ENCODE measurements at regions not wholly inside any gene's neighbourhood (a gene's known extent, or its start where the extent isn't known, plus 50 kb on each side); places are given as distances from the start of the nearest gene placed in this dataset.
"Not testable (repeated sequence)": the region's sequence is repeated elsewhere in the genome, so short reads cannot be mapped to it uniquely, and the experiment has no call there.

DNA sequence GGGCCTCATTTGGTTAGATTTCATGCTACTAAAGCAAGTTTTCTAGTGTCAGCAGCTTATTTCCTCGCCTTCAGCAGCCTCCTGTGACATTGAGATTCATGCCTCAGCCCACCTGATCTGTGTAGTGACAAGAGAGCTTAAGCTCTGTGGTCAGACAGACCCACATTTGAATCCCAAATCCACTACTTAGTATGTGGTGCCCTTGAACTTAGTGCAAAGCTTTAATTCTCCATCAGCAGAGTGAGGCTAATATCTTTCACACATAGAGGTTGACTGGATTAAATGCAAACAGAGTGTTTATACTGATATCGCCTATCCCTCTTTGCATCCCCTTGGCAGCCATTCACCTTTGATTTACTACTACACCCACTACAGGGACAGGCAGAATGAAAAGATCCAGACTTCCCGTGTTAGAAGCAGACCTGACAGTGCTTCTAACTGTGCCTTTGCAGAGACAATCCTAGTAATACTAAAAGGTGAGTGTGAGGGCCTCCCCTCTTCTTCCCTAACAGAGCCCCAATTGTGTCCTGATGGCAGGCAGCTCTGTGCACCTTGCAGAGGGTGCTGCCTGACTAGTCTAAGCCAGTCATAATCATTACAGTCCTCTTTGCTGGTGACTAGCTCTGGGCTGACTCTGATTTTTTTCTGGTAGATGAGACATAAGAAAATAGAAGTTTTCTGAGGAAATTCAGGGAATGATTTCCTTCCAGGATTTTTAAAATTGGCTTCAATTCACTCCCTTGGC is 264.0 kb downstream of the CTH start:
- DNase-seq = peak; percentile 22

DNA sequence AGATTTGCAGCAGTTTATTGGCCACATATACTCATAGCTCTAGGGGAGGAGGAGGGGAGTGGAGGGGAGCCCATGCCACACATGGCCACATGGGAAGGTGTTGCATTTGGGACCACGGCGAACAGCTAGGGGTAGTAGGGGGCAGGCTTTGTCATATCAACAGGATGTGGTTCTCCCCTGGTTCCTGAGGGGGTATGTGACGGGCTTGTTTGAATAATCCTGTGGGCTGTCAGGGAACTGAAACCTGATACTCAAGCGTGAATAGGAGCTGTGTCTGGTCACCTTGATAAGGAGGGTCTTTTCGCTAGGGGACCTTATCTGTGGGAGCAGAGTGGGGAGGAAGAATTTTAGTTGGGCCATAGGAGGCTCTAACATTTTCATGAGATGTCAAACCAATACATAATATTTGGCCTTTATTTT is 264.7 kb downstream of the CTH start:
- peak; percentile 93 for DNase-seq

DNA sequence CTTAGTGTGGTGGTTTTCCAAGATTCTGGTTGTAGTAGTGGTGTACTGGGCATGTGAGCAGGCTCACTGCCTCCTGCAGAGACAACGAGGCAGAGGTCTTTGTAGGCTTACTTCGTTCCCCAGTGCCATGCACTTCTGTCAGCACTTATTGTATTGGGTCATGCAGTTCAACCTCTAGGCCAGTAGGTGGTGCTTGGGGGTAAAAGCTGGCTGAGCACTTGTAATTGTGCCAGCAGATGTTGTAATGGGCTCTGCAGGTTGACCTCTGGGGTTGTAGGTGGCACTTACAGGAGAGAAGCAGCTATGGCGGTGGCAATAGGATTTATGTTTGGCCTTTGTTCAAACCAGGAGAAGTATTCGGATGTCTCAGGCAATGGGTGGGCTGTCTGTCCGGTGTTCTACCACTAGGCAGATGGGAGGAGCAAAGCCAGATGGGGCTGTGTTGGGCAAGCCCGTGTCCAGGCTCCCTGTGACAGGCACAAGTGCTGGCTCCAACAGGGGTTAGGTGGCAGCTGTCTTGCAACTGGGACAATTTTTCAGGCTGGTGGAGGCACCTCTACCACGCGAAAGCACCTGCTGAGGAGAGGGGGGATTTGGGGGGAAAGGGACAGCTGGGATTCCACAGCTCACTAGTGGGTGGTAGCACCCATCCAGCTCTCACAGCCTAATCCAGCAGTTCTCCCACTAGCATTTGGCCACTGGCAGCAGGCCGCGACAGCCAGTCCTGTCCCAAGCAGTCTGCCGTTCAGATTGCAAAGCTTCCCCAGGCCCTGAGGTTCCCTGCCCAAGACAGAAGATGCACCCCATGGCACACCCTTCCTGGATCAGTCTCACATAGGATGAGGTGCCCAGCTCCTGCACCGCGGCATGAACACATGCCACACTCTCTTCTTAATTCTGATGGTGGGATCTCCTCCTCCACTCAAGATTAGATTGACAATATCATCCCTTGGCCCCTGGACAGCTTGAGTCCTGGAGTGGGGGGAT is 274.5 kb downstream of the CTH start:
- peak; percentile 88 for DNase-seq

DNA sequence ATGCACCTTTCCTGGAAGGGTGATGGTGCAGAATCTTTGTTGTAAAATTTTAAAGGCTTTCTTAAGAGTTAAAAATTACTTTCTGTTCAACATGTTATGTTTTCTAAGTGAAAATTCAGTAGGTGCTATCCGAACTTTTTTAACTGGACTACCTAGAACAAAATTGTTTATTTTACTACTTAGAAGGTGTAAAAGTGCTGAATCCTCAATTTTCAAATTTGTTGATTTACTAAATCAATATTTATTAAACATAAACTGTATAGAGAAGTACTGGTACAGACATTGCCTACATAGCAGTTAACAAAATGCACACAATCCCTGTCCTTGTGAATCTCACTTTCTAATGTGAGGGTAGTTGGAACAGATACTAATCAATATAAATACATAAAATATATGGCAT is 277.5 kb downstream of the CTH start:
- no peak for DNase-seq

DNA sequence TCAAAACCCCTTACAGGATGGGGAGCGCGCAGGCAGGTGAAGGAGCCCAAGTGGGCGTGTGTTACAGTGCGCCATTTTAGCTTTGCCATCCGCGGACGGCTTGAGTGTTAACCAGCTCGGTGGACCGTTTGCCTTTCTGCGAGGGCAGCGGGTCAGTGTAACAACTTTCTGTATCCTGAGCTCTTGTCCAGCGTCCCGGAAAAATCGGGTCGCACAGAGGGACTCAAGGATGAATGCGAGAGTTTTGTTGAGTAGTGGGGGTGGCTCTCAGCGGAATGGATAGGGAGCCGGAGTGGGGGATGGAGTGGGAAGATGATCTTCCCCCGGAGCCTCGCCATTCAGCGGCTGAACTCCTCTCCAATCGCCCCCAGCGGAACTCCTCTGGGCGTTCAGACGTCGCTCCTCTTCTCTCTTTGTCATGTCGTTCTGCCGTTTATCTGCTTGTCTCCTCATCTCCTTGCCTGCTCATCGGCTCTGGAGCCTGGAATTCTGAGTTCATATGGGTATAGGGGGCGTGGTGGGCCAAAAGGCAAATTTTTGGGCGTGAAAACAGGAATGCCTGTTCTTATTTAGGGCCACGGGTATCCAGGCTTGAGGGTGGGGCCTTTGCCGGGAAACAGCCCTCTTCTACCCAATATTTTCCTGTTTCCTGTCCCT is 295.4 kb downstream of the CTH start:
- DNase-seq = no peak

DNA sequence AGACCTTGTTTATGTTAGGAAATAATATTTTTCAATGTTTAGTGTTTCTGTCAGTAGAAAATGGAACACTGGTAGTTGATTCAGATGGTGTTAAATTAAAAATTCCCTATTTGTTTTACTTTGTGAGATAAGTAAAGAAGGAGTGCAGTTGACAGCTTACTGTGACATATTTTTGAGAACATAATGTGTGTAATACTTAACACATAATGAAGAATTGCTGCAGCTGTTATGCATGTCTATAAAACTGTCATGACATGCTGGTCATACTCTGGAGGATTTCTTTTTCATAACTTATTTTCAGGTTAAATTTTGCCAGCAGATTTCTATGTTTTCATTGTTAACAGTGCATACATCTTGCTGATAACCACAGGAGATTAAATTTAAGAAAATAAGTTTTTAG is 296.1 kb downstream of the CTH start:
- DNase-seq = no peak

DNA sequence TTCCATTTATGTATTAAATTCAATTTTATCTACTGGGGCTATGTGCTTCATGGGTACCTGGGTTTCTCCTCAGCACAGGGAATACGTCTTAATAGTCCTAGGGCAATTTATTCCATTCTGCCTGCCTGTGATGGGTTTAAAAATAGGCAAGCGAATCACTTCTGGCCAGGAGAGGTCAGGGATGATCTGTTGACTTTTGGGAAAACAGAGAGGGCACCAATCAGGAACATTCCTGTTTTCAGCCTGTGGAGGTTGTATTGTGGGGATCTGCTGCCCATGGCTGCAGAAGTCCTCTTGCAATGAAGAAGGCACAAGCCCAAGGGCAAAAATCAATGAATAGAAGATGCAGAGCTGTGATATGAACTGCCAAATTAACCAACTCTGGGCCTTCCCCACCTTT is 303.1 kb downstream of the CTH start:
- DNase-seq = no peak

DNA sequence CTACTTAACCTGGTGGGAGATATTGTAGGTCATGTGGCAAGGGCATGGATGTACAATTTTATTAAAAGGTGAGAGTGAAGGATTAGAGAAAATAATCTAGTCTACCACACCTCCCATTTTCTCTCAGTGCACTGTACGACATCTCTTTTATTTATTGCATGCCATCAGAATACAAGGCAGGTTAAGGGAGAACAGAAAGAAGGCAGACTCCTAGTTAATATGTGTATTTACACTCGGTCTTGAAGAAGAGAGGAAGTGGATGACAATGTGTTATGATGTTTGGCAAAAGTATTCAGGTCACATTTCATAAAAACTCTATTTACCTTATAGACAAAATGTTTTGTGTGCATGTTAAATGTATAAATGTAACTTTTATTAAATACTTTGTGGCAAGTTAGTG is 306.1 kb downstream of the CTH start:
- no peak for DNase-seq

DNA sequence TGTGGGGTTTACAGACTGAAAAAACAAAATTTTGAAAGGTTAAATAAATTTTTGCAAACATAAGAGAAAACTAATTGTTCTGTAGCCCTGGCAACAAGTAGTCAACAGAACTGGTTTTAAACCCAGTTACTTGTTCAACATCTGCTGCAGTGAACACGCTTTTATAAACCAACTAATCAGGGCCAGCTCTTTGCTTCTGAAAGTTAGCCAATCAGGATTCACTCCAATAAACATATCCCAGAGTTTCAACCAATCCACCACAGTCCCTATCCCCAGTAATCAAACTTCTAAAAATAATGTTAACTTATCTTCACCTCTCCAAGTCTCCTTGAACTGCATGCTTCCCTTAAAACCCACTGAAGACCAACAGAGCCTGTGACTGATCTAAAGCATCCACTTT is 306.6 kb downstream of the CTH start:
- DNase-seq = no peak

DNA sequence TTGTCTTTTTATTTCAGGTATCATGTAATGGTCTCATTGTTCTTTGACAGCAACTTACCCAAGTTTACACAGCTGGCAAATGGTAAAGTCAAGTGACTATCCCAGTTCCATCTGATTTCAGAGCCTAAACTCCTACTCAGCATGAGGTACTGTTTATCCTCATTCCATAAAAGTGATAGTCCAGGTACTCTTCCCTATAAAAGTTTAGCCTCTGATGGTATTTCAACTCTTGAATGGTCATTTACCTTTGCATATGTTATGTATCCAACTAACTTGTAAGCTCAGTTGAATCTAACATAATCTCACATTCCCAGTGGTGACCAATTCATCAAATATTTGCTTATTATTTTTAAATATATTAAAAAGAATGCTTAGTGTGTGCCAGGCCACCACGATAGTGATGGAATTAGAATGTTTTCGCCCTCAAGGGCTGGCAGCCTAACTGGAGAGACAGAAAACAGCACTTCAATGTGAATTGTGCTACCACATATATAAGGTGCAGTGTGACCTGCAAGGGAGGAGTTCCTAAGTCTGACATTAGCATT is 307.1 kb downstream of the CTH start:
- no peak for DNase-seq

DNA sequence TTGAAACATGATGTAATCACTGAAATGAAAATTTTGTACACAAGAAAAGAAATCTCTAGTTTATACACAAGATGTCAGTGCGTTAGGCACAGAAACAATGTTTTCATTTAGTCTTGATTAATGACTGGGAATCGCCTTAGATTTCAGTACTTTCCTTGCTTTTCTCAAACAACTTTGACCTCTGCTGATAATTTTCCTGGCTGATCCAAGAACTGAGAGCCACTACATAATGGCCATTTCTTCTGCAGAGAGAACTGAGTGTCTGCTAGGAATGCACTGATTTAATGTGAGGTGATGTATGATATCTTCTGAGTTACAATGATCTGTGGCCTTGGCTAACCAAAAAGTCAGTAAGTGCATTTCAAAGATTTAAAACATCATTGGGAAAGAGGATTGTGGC is 308.1 kb downstream of the CTH start:
- DNase-seq = no peak

DNA sequence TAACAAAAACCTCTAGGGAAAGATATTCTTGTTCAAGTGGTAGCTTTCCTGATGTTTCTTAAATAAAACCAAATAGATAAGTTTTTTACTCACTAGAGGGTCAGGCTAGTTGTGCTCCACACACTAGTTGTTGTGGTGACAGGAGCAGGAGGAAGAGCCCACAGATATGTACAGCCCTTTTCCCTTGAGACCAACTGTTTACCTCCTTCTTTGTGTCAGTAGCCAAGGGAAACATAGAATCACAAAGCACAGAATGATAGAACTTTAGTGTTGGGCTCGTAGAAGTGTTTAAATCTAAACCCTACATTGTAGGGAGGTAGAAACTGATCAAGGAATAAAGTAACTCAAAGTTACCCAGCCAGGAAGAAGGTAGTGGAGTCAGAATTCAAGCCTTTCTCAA is 309.0 kb downstream of the CTH start:
- no peak for DNase-seq

DNA sequence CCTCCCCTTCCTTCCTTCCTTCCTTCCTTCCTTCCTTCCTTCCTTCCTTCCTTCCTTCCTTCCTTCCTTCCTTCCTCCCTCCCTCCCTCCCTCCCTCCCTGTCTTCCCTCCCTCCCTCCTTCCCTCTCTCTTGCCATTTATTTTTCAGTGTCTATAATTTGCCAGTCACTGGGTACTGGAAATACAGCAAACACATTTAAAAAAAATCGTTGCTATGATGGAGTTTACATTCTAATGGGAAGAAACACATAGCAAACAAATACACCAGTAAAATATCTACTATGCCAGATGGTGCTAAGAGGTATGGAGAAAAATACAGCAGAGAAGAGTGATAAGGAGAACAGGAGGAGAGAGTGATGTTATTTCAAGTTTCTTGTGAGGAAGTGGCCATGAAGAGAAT is 309.5 kb downstream of the CTH start:
- DNase-seq = no peak

DNA sequence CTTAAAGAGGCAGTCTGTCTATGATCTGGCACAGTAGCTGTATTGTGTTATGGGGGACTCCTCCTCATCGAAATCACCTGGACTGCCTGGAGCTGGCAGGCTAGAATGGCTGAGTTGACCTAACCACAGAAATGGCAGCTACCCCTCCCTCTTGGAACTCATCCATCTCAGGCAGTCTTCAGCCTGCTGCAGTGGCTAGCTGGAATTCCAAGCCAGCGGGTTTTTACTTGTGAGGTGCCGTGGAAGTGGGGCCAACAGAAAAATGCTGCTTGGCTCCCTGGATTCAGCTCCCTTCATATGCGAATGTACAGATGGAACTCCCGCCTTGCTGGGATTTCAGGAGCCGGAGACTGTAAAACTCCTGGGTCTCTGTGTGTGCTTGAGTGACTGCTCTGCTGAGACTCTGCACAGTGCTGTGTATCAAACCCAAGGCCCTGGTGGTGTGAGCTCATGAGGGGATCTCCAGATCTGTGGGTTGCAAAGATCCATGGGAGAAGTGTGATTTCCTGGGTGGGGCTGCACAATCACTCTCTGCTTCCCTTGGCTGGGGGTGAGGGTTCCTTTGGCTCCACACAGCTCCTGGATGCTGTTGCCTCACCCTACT is 316.9 kb downstream of the CTH start:
- no peak for DNase-seq

DNA sequence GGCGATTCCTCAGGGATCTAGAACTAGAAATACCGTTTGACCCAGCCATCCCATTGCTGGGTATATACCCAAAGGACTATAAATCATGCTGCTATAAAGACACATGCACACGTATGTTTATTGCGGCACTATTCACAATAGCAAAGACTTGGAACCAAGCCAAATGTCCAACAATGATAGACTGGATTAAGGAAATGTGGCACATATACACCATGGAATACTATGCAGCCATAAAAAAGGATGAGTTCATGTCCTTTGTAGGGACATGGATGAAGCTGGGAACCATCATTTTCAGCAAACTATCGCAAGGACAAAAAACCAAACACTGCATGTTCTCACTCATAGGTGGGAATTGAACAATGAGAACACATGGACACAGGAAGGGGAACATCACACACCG is 311.1 kb downstream of the PTGER3 start:
- not testable (repeated sequence) for DNase-seq

DNA sequence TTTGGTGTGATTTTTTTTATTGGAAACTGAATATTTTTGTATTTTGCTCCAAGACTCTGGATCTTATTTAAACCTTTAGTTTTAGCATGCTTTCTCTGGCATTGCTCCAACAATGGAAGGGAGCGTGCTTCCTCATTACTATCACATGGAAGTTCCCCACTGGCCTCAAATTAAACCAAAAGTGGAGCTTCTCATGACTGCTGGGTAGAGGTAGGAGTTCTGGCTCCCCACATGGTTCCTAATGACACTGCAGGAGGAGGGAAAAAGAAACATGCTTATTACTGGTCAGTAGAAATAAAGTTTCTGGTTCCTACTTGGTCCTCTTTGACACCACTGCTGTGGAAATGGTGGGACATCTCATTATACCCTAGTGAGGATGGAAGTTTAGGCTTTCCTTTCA is 310.5 kb downstream of the PTGER3 start:
- DNase-seq = peak; percentile 39

DNA sequence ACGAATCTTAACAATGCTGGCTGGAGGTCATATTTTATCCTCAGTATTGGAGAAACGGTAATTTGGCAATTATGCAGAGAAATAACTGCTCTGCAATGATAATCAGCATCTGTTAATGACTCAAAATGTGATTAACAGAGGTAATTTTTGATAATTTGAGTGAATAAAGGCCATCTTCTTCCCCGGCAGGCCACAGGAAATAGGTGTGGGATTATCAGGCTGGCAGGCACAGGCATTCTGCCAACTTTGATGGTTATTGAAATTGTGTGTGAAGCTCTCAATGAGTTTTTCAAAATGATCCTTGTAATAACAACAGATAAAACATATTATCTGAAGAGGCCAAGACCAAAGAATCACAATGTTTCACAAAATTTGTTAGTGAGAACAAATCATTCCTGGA is 309.0 kb downstream of the PTGER3 start:
- peak; percentile 74 for DNase-seq

DNA sequence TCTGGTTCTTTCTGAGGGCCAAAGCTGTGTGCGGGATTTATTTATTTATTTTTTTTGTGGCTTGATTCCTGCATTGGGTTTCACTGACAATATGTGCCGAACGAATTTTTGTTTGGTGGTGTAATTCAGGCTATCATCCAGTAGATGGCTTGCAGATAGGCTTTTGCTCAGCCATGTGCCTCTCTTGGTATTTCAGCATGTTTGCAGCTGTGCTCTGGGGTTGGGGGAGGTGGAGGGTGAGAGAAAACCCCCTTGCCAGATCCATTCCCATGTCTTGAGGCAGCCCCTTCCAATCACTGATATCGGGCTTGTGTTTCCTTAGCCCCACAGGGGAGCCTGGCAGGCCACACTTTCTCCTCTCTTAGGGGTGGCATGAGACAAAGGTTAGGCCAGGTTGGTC is 302.4 kb downstream of the PTGER3 start:
- DNase-seq = peak; percentile 55

DNA sequence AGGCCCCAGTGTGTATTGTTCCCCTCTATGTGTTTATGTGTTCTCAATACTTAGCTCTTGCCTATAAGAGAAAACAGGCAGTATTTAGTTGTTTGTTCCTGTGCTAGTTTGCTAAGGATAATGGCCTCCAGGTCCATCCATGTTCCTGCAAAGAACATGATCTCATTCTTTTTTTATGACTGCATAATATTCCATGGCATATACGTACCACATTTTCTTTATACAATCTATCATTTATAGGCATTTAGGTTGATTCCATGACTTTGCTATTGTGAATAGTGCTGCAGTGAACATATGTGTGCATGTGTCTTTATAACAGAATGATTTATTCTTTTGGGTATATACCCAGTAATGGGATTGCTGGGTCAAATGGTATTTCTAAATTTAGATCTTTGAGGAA is 301.6 kb downstream of the PTGER3 start:
- DNase-seq = not testable (repeated sequence)

DNA sequence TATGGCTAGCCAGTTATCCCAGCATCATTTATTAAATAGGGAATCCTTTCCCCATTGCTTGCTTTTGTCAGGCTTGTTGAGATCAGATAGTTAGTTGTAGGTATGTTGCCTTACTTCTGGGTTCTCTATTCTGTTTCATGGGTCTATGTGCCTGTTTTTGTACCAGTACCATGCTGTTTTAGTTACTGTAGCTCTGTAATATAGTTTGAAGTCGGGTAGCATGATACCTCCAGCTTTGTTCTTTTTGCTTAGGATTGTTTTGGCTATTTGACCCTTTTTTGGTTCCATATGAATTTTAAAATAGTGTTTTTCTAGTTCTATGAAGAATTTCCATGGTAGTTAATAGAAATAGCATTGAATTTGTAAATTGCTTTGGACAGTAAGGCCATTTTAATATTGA is 300.5 kb downstream of the PTGER3 start:
- DNase-seq = not testable (repeated sequence)

DNA sequence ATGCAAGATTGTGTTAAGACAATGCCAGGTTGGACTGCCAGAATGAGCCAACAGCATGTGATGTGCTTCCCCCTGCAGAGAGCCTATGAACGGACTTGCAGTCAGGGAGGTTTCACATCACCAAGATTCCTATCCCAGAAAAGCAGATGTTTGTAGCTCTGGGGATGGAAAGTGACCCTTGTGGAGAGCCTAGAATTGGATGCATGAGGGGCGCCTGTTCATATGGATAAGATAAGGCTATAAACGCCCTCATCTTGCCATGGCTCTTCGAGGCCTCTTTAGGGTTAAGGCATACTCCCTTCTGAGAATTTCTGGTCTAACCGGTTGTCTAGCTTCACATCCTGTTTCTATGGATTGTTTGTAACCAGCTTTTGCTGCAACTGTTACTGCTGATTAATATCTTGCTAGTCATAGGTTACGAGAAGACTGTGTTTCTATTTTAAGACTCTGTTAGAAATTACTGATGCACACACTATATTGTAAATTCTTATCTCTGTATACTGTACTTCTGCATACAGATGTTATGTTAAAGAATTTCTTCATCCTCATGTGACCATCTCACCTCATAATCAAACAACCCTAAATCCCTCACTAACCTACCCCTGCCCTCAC is 295.8 kb downstream of the PTGER3 start:
- DNase-seq = peak; percentile 75

DNA sequence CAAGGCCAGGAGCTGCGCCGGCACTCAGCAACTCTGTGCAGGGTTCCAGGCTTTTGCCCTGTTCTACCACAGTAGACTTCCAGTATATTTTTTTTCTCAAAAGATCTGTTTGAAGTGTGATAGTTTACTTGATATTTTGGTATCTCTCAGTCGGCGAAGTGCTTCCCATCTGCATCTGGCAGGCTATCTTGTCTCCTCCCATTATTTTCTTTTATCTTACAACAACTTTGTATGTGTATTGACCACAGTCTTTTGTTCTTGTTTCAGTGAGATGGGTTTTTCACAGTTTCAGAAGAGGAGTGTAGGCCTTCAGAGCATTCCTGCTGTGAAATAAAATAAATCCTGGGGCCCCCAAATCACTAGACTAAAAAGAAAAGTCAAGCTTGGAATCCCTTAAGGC is 292.9 kb downstream of the PTGER3 start:
- DNase-seq = peak; percentile 53

Measured in hematopoietic multipotent progenitor cell treated with erythropoietin and hydrocortisone succinate and interleukin-3 and kit ligand, for 4 days (in vitro differentiated cells).